Left hindlimb (tissue), 1 donor: ENCODE measurements at regions not wholly inside any gene's neighbourhood (a gene's known extent, or its start where the extent isn't known, plus 50 kb on each side); places are given as distances from the start of the nearest gene placed in this dataset.

Experiments used
- DNase-seq: peaks from one replicate; pipeline ENCODE4 v3.0.0-alpha.2; 2018

DNA sequence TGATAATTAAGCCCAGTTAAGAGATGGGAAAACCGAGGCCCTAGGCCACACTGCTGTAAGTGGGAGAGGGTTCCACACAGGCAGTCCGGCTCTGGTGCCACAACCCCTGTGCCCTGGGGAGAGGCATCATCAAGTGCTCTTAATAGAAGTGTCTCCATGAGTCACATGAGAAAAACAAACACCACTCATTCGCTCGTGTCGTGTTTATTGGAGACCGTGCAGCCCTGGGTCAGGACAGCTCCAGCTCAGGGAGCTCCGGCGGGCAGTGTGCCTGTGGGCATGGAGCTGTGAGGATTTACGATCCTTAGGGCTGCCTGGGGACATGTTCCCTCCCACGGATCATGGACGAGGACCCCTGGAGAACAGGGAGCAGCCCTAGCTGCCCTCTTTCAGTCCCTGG, 658.5 kb downstream of the AJAP1 start:
- no peak for DNase-seq

DNA sequence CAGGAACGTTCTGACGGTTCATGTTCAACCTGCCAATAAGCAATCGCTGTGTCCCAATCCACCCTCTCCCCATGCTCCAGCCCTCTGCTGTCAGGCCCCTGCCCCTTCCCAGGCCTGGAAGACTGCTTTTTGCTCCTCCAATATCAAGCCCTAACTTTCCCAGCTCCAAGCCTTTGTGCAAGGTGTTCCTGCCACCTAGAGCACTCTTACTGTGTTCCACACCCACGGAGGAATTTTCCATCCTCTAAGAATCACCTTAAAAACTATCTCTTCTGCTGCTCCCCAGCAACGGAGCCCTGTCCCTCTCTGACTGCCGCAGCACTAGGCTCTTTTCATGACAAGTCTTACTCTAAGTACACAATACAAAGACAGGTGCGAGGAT, 657.9 kb downstream of the AJAP1 start:
- no peak for DNase-seq

DNA sequence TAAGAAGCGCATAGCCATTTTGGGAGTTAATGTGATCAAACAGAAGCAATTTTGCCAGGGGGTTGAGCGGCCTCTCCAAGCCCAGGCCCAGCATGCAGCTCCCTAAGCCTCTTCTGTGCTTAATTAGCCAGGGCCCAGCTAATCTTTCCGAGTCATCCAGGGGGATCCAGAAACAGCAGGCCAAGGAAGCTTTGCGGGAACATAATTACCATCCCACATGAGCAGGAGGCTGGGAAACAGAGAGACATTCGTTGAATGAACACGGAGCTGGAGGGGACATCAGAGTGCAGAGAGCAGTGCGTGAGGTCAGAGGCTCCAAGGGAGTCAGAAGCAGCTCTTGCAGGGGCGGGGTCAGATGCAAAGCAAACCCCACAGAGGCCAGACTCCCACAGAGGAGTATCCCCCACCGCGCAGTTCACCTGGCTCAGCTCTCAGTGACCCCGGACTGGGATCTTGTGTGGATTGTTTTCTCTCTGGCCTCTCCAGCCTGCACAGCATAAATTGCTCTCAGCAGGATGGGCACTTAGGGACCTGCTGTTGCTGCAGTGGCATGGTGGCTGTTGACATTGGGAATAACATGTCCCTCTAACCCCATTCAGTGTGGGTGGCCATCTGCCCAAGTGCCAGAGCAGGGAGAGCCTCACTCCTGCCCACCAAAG, 657.4 kb downstream of the AJAP1 start:
- DNase-seq, result no peak

DNA sequence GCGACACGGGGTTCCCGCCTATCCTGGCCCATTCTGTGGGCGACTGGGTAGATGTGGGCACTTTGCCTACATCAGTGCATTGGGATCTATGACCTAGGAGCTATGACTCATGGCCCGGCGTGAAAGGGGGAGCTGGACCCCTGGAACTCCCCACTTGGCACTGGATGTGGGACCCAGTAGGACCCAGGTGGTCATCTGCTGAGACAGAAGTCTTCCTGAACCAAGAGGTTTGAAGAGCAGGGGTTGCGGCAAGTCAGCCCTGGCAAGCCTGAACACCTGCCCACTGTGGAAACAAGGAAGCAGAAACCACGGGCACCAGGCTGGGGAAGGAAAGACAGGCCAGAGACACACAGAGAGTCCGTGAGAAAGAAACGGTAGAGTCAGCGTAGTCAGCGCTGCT, 656.7 kb downstream of the AJAP1 start:
- DNase-seq, result no peak

DNA sequence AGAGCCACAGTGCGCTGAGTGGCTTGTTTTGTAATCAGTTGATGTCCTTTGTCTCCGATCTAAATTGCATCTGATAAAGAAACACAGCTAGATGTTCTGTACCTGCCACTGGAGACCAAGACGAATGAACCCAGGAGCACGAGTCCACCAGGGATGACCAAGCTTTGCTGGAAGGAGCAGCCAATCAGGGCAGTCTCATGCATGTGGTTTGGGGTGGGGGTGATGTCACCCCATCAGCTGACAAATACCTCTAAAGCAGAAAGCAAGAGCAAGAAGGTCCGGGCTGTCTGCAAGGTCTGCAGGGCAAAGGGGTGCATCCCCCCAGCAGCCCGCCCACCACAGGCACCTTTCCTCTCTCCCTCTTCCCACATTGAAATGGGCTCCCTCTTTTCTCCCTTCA, 653.8 kb downstream of the AJAP1 start:
- no peak for DNase-seq

DNA sequence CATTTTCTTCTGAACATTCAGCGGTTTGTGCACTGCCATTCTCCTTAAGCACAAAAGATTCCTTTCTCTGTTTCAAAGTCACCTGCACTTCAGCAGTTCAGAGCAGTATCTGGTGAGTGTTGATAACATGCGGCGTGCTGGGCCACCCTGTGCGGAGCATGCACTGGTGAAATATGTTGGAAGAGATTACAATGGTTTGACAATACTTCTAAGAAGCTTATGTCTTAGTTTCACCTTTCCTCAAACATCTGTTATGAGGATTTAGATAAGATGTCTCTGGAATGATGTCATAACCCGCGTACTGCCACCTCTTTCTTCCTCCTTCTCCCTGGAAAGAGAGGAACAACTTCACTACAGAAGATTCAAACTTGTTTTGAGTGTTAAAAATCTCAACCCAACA, 650.3 kb downstream of the AJAP1 start:
- DNase-seq, result no peak

DNA sequence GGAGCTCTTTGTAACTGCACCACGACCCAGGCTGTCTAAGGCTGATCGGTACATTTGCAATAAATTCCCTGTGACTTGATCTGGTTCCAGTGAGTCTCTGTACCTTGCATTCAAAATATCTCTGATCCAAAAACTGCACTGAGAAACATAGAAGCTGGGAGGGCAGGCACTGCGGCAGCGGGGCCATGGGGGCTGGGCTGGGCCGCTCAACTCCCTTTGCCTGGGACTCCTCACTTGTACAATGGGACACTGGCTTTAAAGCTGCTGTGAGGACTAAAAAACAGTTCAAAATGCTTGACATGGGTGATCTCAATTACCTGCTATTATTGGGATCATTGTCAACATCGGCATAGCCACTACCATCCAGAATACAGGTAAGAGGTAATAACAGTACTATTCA, 644.0 kb downstream of the AJAP1 start:
- DNase-seq, result no peak

DNA sequence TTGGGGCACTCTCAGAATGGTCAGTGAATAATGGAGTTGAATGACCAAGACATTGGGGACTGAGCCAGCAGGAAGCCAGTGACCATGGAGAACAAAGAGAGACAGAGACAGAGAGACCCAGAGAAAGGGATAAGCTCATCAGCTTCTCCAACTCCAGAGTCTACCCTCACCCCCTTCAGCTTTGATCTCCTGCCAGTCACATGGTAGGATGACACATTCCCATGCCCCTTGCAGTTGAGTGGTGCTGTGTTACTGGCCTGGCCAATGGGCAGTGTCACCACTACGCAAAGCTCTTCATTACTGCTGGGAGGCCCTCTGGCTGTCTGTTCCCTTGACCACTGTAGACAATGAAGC, 643.5 kb downstream of the AJAP1 start:
- DNase-seq, result no peak

DNA sequence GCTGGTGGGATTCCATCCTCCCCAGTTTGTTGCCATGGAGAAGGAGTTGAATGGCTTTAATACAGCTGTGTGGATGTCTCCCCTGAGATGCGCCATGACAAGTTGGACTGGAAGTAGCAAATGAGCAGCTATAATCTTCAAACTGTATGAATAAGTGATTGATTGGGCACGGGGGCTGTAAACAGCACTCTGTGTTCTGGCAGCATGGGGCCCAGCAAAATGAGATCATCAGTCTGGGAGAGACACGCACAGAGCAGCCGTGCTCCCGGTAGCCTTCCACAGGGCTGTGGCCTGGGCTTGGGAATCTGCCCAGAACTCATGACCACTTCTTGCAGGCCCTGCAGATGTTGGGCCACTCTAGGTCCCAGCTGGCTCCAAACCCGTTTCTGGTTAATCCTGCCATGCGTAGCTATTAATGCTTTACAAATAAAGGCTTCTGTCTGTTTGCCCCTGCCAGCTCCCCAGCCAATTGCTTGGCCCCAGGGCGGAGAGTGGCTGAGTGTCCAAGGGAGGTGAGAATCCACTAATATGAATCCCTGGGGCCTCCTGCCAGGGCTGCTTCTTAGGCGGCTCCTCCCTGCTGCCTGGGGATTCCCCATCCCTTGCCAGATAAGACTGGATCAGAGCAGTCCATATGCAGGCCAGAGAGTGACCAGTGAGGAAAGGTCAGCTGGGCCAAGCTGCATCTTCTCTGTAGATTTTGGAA, 642.9 kb downstream of the AJAP1 start:
- DNase-seq, result peak; percentile 66

DNA sequence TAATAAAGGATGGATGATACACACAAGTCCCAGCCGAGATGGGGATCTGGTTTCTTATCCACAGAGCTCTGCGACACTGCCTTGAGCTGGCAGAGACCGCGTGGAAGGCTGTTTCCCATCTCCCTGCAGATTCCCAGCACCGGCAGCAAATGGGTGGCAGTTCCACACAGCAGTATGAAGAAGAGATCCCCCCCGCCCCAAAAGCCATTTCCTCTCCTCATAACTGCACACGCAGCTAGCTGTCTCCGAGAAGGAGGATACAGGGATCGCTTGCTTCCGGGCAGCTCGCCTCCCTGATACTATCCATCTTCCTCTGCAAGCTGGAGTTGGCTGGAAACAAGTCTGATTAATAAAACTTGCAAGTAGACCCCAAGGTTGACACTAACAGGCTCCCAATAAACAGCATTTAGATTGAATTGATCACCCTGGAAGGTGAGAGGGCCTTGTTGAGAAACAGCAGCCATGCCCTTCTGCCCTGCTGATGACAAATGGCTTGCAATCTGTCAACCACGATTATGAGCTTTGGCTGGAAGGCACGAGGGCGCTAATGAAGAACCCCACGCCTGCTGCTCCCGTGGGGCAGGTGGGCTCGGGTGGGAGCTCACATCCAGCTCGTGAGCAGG, 642.3 kb downstream of the AJAP1 start:
- DNase-seq, result no peak

DNA sequence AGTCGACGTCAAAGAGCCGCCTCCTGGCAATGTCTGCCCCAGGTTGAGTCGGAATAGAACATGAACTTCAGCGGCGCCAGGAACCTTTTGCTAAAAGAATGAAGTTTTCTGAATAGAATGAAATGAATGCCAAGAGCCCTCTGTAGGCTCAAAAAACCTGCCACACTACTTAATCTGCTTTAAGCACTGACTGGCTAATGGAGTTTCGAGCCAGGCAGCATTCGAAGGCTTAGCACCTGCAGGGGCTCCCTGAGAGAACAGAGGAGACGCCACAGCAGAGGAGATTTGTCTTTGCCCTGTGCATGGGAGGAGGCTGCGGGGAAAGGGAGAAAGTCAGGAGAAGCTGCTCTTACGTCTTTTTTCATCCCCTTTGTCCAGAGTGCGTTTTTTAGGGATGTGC, 641.7 kb downstream of the AJAP1 start:
- no peak for DNase-seq

DNA sequence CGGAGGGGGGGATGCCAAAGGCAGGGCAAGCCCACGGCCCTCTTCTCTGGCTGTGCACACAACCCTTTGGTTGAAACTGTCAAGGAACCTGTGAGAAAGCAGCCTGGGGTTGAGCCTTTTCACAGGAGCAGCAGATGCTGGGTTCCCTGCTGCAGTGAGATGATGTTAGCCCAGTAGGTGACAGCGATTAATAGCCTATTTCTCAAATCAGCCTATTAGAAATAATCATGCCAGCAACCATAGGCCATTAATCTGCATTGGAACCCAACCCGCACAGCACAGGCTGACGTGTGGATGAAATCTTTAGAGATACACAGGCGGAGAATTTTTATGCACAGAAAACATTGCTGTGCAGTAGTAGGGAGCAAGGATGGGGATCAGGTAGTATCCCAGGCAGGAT, 637.5 kb downstream of the AJAP1 start:
- DNase-seq, result no peak

DNA sequence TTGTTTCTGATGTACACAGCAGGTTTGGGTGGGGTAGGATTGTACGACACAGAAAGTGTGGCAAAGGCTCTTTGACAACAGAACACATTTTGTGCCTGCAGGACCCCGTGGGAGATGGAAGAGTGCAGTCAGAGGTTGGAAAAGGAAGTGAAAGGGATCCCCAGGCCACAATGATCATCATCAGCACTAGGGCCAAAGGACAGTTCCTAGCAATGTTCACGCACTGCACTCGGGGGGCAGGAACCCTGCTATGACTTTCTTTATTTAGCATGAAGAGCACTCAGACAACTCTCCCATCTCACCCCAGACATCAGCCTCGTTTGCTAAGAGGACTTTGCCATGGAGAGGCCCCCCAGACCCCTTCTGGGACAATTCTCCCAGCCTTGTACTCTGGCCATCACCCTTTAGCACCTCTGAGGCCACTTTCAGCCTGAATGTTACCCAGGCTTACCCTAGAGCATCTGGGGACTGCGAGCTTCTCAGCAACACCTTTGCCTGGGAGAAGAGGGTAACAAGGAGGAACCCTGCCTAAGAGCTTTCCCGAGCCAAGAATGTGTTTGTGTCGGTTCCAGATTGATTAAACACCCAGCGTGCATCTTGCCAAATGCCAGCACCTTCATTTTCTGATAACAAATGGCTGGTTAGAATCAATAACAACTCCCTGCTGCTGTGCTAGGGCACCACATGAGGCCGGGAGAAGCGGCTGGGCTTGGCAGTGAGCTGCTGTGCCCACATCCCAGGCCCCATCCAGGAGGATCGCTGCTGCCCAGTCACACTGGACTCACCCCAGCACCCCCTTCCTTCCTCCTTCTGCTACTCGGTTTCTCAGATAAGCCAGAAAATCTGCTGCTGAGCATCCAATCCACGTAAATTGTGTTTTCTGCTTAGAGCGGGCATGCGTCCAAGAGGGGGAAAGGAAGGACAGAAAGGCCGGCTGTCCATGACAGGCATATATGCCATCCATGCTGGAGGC, 633.1 kb downstream of the AJAP1 start:
- DNase-seq, result no peak

DNA sequence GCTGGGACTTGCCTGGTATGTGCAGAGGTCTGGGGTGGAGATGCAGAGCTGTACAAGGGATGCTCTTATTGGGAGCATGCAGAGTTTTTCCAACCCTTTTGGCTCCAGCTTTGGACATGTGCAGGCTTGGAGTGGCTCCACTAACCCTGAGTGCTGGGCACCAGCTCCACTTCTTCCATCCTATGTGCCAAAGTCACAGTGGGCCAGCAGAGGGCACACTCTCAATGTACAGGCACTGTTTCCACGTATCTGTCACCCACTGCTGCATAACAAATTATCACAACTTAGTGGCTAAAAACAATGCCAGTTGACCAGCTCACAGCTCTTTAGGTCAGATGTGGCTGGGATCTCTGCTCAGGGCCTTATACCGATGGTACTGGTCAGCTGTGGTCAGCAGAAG, 631.8 kb downstream of the AJAP1 start:
- no peak for DNase-seq

DNA sequence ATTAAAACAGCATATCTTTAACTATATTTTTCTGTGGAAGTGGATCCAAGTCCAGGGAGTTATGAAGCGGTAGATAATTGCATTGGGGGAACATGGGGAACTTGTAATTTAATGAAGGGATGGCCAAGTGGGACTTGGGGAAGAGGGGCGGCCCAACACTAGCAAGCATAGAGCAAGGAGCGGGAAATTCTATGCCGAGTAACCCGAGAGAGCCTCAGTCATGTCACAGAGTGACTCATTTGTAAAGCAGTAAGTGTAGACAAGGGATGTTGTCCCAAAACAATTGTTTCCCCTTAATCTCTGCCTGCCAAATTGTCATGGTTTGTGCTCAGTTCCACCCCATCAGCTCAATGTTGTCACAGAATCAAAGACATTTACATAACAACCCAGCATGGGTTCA, 620.1 kb downstream of the AJAP1 start:
- no peak for DNase-seq

DNA sequence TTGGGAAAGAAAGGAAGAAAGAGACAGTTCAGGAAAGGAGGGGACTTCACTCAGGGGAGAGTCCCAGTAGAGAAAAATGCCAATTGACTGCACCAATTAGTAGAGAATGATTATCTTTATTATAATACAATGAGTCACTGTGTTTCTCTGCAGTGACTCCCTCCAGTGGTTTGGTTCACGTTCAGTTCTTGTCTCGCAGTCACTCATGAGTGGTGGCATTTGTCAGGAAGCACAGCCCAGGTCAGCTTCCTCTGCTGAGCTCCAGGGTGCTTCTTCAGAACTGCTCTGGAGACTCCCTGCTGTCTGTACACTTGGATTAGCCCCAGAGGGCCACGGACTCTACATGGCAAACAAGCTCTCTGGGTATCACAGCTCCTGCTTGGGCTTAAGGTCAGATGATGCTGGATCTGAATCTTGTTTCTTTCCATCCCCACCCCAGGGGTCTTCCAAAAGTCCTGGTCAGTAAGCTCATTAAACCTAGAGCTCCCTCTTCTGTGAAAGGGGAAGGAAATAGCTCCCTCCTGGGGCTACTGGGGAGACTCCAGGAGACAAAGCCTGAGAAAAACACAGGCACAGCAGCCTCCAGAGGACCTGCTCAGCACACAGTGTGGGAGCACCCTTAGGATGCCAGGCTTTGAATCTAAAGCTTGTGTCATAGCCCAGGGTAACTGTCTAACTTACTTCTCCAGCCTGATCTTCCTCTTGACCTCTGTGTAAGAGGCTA, 619.0 kb downstream of the AJAP1 start:
- DNase-seq, result no peak

DNA sequence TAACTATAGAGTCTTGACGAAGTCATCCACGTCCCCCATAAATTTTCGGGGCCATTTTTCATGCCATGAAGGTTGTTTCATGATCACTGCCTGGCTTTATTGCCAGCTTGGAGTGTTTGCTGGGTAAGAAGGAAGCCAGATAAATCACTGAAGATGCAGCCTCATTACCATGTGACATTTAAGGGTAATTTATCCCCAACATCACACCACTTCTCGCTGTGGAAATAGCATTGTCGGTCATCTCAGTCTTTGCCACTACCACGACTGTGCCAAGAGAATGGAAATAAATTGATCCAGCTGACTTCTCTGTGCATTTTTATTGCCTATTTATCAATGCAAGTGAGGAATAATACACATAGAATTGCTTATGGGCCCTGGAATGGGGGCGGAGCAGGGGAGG, 617.9 kb downstream of the AJAP1 start:
- DNase-seq, result no peak

DNA sequence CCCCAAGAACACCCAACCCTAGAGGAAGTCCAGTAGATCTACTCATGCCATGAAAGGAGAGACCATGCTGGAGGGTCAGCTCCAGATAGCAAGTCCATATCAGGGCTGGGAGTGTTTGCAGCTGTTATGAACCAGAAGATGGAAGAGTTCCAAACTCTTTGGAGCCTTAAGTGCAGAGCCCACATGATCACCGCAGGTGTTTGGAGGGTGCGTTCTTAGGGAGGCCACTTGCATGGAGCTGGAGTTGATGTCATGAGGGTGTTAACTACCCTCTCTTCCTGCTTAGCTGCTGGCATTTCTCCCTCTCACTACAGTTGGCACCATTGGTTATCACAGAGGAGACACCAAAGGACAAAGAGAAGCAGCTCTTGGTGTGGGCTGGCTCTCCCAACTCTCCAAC, 616.9 kb downstream of the AJAP1 start:
- DNase-seq, result no peak

DNA sequence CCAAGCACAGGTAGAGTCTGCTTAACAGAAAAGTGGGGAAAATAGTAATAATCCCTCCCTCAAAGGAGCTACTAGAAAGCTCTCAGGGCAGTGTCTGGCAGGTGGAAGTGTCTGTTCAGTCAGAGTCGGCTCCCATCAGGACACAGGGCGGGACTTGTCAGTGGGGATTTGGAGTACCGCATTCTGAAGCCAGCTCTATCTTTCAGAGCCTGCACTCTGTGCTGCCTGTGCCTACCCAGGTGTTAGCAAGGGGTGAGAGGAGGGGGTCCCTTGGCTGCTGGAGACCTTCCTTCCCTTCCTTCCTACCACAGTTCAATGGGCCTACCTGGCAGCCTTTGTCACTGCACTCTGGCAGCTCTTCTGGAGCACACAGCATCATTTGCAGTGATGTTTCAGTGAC, 615.5 kb downstream of the AJAP1 start:
- no peak for DNase-seq

DNA sequence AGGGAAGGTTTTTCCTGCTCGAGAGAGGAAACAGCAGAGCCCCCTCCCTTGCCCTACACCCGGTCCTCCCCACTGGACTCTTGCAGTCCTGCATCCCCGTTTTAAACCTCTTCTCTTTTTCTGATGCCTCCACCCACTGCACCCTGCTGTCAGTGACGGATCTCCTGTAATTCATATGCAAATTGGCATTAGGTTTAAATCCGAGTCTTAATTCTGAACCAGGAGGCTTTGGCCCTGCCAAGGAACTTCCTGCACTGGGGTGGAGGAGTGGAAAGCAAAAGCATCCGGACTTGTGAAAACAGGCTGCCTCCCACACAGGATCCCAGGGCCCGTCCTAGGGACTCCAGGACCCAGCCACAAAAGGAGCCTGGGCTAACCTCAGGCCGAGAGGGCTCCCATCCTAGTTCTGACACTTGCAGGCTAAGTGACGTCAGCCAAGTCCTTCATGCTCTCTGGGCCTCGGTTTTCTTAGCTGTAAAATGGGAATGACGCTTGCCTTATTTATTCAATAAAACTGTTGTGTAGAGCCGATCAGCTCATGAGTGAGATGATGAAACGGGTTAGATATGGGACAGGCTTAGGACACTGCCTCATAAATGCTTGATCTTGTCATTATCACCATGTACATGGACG, 613.3 kb downstream of the AJAP1 start:
- no peak for DNase-seq

DNA sequence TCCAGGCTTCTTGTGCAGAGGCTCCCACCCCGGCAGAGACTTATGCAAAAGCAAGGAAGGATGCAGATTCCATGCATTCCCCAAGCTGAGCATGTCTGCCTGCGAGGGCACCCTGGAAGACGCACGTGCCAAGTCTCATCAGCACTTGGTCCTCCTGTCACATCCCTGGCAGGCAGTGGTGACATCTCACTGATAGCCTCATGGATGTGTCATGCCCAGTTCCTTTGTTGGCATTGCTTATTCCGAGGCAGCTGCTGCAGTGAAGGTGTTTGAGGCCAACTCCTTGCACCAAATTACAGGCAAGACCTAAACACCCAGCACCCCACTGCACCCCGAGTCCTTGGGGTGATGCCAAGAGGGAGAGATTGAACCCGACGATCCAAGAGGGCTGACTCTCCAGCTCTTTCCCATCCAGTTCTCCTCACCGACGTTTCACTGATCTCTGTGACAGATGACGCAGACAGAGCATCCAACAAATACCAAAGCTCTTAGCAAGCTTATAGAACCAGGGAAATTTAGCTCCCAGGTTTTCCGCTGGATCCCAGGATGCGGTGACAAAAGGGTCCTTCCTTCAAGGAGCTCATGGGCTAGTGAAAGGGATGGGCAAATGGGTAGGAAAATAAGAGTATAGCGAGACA, 611.1 kb downstream of the AJAP1 start:
- no peak for DNase-seq

DNA sequence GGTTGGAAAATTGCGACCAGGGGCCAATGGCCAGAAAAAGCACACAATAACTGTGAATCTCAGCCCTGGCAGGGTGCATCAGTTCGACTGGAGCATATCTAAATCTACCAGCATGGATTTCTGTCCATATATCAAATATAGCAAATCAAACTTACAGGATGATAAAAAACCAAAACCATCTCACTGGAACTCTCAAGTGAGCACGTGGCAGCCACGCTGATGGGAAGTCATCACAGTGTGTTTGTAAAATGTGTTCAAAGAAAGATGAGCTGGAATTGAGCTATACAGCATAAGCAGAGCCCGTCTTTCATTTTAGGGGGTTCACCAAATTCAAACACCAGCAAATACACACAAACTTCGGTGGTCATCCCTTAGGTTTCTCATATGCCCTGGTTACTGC, 610.1 kb downstream of the AJAP1 start:
- DNase-seq, result no peak
